ENCODE measurements at regions not wholly inside any gene's neighbourhood (a gene's known extent, or its start where the extent isn't known, plus 50 kb on each side); places are given as distances from the start of the nearest gene placed in this dataset.

DNA sequence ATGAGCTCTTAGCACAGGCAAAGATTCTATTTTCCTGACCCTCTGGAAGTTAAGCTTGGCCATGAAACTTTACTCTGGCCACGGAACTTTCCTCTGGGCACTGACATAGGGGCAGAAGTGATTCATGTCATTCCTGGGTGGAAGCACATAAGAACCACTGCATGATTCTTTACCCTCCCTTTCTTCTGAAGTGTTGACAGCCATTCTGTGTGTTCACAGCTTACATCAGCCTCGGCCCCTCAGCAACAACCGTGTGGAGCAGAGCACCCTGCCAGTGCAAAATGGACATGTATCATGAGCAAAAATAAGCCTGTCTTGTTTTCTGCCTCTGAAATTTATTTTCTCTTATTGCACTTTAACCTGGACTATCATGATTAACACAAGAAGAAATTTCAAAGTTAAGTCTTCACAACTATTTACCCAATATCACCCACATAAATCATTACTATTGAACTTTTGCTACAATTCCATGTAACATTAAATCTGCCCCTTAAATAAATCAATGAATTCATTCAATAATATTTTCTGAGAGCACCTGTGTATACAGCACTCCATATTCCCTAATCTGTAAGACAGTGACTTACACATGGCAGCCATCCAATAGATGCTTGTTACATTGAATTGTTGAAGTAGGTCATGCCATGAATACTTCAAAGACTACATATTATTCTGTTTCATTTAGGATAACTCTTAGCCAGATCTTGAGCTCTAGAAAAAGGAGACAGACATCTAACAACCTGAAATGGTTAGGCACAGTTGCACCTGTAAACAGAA, 531.9 kb downstream of the IRS1 start:
- H3K27ac ChIP-seq = no peak overlapping the region
- TF ChIP-seq CTCF (conservative IDR thresholded peaks at IDR 0.05) = no peak

- no peak for TF ChIP-seq CTCF (conservative IDR thresholded peaks at IDR 0.05)
- no peak overlapping the region for H3K27ac ChIP-seq
Measured at GRCh38 chr2:226256709-226257376, 542.8 kb downstream of the IRS1 start.

DNA sequence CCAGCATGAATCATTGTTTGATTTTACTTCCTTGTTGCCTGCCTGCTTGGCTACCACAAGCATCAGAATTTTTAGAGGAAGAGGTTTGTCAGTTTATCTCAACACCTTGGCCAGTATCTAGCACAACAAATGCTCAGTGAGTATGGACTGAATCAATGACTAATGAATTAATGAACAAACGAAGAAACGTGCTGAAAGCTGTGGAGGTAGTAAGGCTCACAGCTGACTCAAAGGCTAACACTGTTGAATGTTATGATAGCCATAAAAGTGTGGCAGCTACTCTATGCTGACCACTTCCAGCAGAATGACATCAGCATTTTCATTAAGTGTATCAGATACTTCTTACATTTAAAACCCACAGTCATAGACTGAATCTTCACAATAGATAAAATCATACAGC, 543.4 kb downstream of the IRS1 start:
- H3K27ac ChIP-seq = no peak overlapping the region
- no peak for TF ChIP-seq CTCF (conservative IDR thresholded peaks at IDR 0.05)

DNA sequence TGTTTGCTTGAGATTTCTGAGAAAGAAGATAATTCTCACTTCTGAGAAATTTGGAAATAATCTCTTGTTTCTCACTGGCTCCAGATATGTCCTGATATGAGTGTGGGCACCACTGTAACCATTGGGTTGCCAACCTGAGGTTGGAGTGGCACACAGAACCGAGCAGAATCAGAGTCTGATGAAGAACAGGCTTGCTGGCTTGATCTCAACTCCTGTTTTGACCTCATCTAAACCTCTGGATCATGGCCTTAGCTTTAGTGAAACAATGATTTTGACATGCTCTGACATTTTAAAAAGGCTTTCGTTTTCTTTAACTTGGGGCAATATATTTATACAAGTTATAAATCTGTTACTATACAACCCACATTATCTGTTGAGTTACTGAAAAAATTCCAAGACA, 548.0 kb downstream of the IRS1 start:
- TF ChIP-seq CTCF (conservative IDR thresholded peaks at IDR 0.05) = no peak
- H3K27ac ChIP-seq = no peak overlapping the region

DNA sequence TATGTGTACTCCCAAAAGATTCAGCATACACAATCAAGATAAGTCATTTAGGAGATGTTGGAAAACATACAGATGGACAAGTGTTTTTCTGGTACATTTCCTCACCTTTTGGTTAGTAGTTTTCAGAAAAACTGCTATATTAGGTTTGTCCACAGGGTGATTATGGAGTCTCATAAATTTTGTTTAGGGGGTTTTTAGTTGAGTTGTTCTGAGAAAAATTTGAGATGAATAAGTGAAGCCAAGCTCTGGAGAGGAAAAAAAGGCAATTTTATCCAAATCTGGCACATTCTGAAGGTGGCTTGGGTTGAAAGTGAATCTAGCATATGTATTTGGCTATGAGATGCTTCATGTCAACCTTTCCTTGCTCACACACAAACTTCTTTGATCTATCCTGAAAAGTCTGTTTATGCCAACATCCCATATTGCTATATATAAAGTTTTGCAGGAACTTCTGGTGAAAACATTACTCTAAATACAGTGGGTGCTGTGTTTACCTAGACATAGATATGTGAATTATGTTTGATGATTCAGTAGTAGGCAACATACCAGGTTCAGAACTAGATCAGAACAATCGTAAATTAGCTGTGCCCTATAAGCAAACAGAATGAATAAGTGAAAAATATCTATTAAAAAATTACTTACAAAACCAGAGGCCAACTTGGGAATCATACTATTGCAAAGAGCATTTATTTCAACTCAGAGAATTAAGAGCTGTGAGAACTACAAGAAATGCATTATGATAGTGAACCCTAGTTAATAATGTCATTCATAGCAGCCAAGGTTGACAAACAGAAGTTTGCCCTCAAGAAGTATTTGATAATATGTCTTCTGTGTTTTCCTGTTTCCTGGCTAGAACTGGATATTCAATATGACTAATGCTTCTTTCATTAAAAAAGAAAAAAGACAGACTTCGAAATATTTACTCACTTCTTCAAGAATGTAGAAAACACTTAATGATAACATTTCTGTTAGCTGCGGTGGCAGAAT, 552.0 kb downstream of the IRS1 start:
- no peak overlapping the region for H3K27ac ChIP-seq
- no peak for TF ChIP-seq CTCF (conservative IDR thresholded peaks at IDR 0.05)

DNA sequence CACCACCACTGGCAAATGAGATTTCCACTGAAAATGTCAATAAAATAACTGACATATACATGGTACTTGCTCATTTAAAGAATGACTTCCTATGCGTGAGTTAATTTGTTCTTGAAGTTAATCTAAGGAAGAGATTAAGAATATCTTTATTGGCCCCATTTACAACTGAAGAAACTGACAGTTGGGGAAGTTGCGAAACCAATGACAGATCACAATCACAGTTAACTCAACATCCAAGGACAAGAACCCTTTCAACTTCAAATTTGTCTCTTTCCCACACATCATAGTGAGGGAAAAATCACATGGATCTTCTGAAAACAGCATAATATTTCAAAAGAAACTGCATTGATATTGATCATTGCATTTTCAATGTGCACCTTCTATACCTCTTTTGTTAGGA, 565.4 kb downstream of the IRS1 start:
- no peak for TF ChIP-seq CTCF (conservative IDR thresholded peaks at IDR 0.05)

DNA sequence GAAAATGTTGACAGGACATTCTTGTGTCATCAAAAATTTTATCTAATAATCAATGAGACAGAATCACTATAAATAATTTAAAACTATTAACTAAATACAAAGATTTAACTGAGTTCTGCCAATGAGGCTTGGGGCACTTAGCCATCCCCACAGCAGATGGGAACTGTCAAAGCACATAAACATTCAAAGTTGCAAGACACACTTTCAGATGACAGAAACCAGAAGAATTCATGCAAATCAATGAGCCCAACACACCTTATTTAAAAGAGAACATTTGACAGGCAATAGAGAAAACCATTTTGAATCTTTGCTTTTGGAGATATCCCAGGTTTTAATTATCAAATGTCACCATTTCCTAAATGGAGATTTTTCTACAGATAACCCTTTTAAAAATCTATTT, 566.2 kb downstream of the IRS1 start:
- TF ChIP-seq CTCF (conservative IDR thresholded peaks at IDR 0.05) = no peak
- no peak overlapping the region for H3K27ac ChIP-seq

More for the DNA sequence above, 565.4 kb downstream of the IRS1 start:
- H3K27ac ChIP-seq = no peak overlapping the region

Measured in VCaP (cell line).